GM23248 (cell line): ENCODE measurements at regions not wholly inside any gene's neighbourhood (a gene's known extent, or its start where the extent isn't known, plus 50 kb on each side); places are given as distances from the start of the nearest gene placed in this dataset.
"Not testable (repeated sequence)": the region's sequence is repeated elsewhere in the genome, so short reads cannot be mapped to it uniquely, and the experiment has no call there.

ENCODE experiments used
- DNase-seq: peaks from one replicate; pipeline ENCODE4 v3.0.0-alpha.2; 2015
- H2AFZ ChIP-seq: fragments of 200-600 bp; sonication (generic); 2 replicates; pipeline ENCODE4 v1.6.1; 2016; ENCODE audit warnings: antibody characterized with exemption
- H3F3A ChIP-seq: fragments of 200-600 bp; sonication (generic); 2 replicates; pipeline ENCODE4 v1.6.1; 2016; ENCODE audit warnings: mild to moderate bottlenecking, antibody characterized with exemption, mixed run types; ENCODE audit not compliant: insufficient read depth
- H3K27ac ChIP-seq: fragments of 200-600 bp; sonication (generic); 2 replicates; pipeline ENCODE4 v1.5.1; 2016; ENCODE audit warnings: mild to moderate bottlenecking
- H3K27me3 ChIP-seq: fragments of 200-600 bp; sonication (generic); replicated peaks from 2 replicates; pipeline ENCODE4 v1.6.1; 2016; ENCODE audit warnings: mild to moderate bottlenecking; ENCODE audit not compliant: insufficient read depth
- H3K36me3 ChIP-seq: fragments of 200-600 bp; sonication (generic); 2 replicates; pipeline ENCODE4 v1.6.1; 2016; ENCODE audit warnings: low read depth, mild to moderate bottlenecking
- H3K4me1 ChIP-seq: fragments of 200-600 bp; sonication (generic); 2 replicates; pipeline ENCODE4 v1.6.1; 2016; ENCODE audit warnings: mild to moderate bottlenecking; ENCODE audit not compliant: insufficient read depth
- H3K4me2 ChIP-seq: fragments of 200-600 bp; sonication (generic); one replicate; pipeline ENCODE4 v1.6.1; 2016; ENCODE audit warnings: mild to moderate bottlenecking; ENCODE audit not compliant: unreplicated experiment
- H3K4me3 ChIP-seq: fragments of 200-600 bp; sonication (generic); 2 replicates; pipeline ENCODE4 v1.5.1; 2016; ENCODE audit warnings: mild to moderate bottlenecking
- H3K79me2 ChIP-seq: fragments of 200-600 bp; sonication (generic); 2 replicates; pipeline ENCODE4 v1.6.1; 2016; ENCODE audit warnings: mild to moderate bottlenecking; ENCODE audit not compliant: insufficient read depth
- H3K9ac ChIP-seq: fragments of 200-600 bp; sonication (generic); 2 replicates; pipeline ENCODE4 v1.6.1; 2016; ENCODE audit warnings: mild to moderate bottlenecking
- H3K9me2 ChIP-seq: fragments of 200-600 bp; sonication (generic); 2 replicates; pipeline ENCODE4 v1.6.1; 2016; ENCODE audit warnings: mixed run types, mild to moderate bottlenecking, moderate library complexity; ENCODE audit not compliant: insufficient read depth
- H3K9me3 ChIP-seq: fragments of 200-600 bp; sonication (generic); one replicate; pipeline ENCODE4 v1.6.1; 2017; ENCODE audit warnings: low read depth
- H4K20me1 ChIP-seq: fragments of 200-600 bp; sonication (generic); 2 replicates; pipeline ENCODE4 v1.6.0; 2016; ENCODE audit not compliant: insufficient read depth
- EZH2 ChIP-seq: fragments of 200-600 bp; sonication (generic); IDR thresholded peaks from 2 replicates; pipeline ENCODE4 v1.6.1; 2018; ENCODE audit warnings: antibody characterized with exemption, mild to moderate bottlenecking; ENCODE audit not compliant: insufficient read depth, poor library complexity, severe bottlenecking
- EZH2phosphoT487 ChIP-seq: fragments of 200-600 bp; sonication (generic); IDR thresholded peaks from 2 replicates; pipeline ENCODE4 v1.6.1; 2018; ENCODE audit warnings: antibody characterized with exemption, moderate library complexity, mild to moderate bottlenecking, low read depth; ENCODE audit not compliant: insufficient read depth
- WGBS, 2 experiments: methylation state at CpG; one replicate each; pipeline ENCODE4 v1.1.6; 2015 to 2017; ENCODE audit warnings: low lambda C conversion rate in 2 of 2, low coverage in 1 of 2; ENCODE audit errors: missing lambda C conversion rate in 2 of 2; 5-methylcytosine and 5-hydroxymethylcytosine counted together
- in situ Hi-C: fragments of 300-500 bp; cut with MboI; formaldehyde crosslinking; loops from 2 replicates; pipeline ENCODE4 v1.15.0; 2020

DNA sequence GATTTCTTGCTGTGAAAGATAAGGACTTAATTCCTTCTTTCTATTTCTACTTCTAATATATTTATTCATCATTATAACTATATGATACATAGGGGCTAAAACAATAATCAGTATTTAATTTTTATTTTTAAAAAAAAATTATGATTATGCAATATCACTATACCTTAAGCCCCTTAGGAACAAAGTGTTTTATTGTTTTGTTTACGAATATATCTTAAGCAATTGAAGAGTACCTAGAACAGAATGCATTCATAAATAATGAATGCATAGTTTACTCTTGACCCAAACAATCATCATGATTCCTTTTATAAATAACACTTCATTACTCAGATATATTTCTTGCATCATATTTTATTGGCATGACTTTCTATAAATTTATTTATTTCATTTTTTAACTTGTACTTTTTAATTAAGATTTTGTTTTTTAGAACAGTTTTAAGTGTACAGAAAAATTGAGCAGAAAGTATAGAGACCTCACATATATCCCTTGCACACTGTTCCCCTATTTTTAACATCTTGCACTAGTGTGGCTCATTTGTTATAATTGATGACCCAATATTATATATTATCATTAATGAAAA is 339.9 kb upstream of the SPRY2 start:
- no peak for DNase-seq
- no peak for TF ChIP-seq EZH2phosphoT487
- no peak for TF ChIP-seq EZH2
- 31 to 36% methylated on average over 1 of the region's 1 CpG for WGBS, 2 experiments

DNA sequence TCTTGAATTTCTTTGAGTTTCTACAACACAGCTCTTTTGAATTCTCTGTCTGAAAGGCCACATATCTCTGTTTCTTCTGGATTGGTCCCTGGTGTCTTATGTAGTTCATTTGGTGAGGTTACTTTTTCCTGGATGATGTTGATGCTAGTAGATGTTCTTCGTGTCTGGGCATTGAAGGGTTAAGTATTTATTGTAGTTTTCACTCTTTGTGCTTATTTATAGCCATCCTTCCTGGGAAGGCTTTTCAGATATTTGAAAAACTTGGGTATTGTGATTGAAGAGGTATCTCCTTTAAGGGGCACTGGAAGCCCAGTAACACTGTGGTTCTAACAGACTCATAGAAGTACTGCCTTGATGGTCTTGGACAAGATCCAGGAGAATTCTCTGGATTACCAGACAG is 338.5 kb upstream of the SPRY2 start:
- no peak overlapping the region for H2AFZ ChIP-seq
- H3K36me3 ChIP-seq, result no peaks in the 10 kb centered on the region
- in situ Hi-C loops, result no loop called here

More for the DNA sequence above, 339.9 kb upstream of the SPRY2 start:
- no peak overlapping the region for H3K4me3 ChIP-seq
- no peak overlapping the region for H3K4me2 ChIP-seq
- no peaks in the 10 kb centered on the region for H3K27me3 ChIP-seq
- H3K9ac ChIP-seq, result no peak overlapping the region
- no peaks in the 10 kb centered on the region for H3K36me3 ChIP-seq
- H3K79me2 ChIP-seq, result no peaks in the 10 kb centered on the region
- no peaks in the 10 kb centered on the region for H3F3A ChIP-seq
- in situ Hi-C loops, result no loop called here
- no peaks in the 10 kb centered on the region for H3K9me2 ChIP-seq
- H2AFZ ChIP-seq, result no peak overlapping the region
- H3K27ac ChIP-seq, result no peak overlapping the region
- H4K20me1 ChIP-seq, result no peaks in the 10 kb centered on the region
- H3K4me1 ChIP-seq, result no peaks in the 10 kb centered on the region
- no peaks in the 10 kb centered on the region for H3K9me3 ChIP-seq

DNA sequence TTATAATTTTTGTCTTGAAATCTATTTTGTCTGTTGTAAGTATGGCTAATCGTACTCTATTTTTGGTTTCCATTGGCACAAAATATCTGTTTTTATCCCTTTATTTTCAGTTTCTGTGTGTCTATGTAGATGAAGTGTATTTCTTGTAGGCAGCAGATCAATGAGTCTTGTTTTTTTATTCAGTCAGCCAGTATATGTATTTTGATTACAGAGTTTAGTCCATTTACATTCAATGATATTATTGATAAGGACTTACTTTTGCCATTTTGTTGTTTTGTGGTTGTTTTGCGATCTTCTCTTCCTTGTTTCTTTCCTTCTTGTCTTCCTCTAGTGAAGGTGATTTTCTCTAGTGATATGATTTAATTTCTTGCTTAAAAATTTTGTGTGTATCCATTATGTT is 336.3 kb upstream of the SPRY2 start:
- in situ Hi-C loops, result no loop called here
- H4K20me1 ChIP-seq, result no peaks in the 10 kb centered on the region
- H3K27ac ChIP-seq, result no peak overlapping the region
- no peak overlapping the region for H3K4me3 ChIP-seq
- H3K9me3 ChIP-seq, result no peaks in the 10 kb centered on the region
- 32 to 37% methylated on average over 2 of the region's 2 CpGs for WGBS, 2 experiments
- no peaks in the 10 kb centered on the region for H3K9me2 ChIP-seq
- H3K4me2 ChIP-seq, result no peak overlapping the region
- H3K27me3 ChIP-seq, result no peaks in the 10 kb centered on the region
- DNase-seq, result no peak
- no peak overlapping the region for H3K9ac ChIP-seq
- TF ChIP-seq EZH2 (no peak), EZH2phosphoT487 (no peak)
- no peak overlapping the region for H2AFZ ChIP-seq
- H3K4me1 ChIP-seq, result no peaks in the 10 kb centered on the region
- H3K36me3 ChIP-seq, result no peaks in the 10 kb centered on the region
- H3F3A ChIP-seq, result no peaks in the 10 kb centered on the region
- no peaks in the 10 kb centered on the region for H3K79me2 ChIP-seq

More for the DNA sequence above, 338.5 kb upstream of the SPRY2 start:
- Histone ChIP-seq H3K79me2 (no peaks in the 10 kb centered on the region), H3K4me2 (no peak overlapping the region), H3K27me3 (no peaks in the 10 kb centered on the region), H4K20me1 (no peaks in the 10 kb centered on the region), H3F3A (no peaks in the 10 kb centered on the region), H3K27ac (no peak overlapping the region), H3K4me3 (no peak overlapping the region), H3K9me3 (no peaks in the 10 kb centered on the region), H3K9me2 (no peaks in the 10 kb centered on the region), H3K9ac (no peak overlapping the region), H3K4me1 (no peaks in the 10 kb centered on the region)
- WGBS, 2 experiments, result 16 to 21% methylated on average over 1 of the region's 1 CpG
- no peak for DNase-seq
- TF ChIP-seq EZH2 (no peak), EZH2phosphoT487 (no peak)

DNA sequence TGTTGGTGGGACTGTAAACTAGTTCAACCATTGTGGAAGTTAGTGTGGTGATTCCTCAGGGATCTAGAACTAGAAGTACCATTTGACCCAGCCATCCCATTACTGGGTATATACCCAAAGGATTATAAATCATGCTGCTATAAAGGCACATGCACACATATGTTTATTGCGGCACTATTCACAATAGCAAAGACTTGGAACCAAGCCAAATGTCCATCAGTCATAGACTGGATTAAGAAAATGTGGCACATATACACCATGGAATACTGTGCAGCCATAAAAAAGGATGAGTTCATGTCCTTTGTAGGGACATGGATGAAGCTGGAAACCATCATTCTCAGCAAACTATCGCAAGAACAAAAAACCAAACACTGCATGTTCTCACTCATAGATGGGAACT is 334.5 kb upstream of the SPRY2 start:
- 25 to 41% methylated on average over 2 of the region's 2 CpGs for WGBS, 2 experiments
- H3K27ac ChIP-seq, H3K9ac ChIP-seq, H2AFZ ChIP-seq, H3K36me3 ChIP-seq, H3K4me3 ChIP-seq, H3K4me1 ChIP-seq, H3K9me3 ChIP-seq, in situ Hi-C loops, H3K79me2 ChIP-seq, H3K4me2 ChIP-seq, H3K27me3 ChIP-seq, H3F3A ChIP-seq, DNase-seq, H3K9me2 ChIP-seq, H4K20me1 ChIP-seq: not testable (repeated sequence)

DNA sequence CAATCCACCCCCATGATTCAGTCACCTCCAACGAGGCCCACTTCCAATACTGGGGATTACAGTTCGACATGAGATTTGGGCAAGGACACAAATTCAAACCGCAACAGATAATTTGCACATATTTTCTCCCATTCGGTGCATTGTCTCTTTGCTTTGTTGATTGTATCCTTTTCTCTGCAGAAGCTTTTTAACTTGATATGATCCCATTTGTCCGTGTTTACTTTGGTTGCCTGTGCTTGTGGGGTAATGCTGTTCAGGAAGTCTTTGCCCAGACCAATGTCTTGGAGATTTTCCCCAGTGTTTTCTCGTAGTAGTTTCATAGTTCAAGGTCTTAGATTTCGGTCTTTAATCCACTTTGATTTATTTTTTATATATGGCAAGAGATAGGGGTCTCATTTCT is 330.8 kb upstream of the SPRY2 start:
- Histone ChIP-seq H3K27ac (no peak overlapping the region), H3K9ac (no peak overlapping the region), H3K9me3 (no peaks in the 10 kb centered on the region), H3K4me2 (no peak overlapping the region), H3K36me3 (no peaks in the 10 kb centered on the region), H3K4me3 (no peak overlapping the region), H3K27me3 (no peaks in the 10 kb centered on the region), H3K9me2 (no peaks in the 10 kb centered on the region), H3K4me1 (no peaks in the 10 kb centered on the region), H3K79me2 (no peaks in the 10 kb centered on the region), H3F3A (no peaks in the 10 kb centered on the region), H2AFZ (no peak overlapping the region), H4K20me1 (no peaks in the 10 kb centered on the region)
- in situ Hi-C loops, result no loop called here
- no peak for DNase-seq
- TF ChIP-seq EZH2 (no peak), EZH2phosphoT487 (no peak)
- WGBS, 2 experiments, result 23 to 31% methylated on average over 7 of the region's 7 CpGs
